ENCODE measurements at regions not wholly inside any gene's neighbourhood (a gene's known extent, or its start where the extent isn't known, plus 50 kb on each side); places are given as distances from the start of the nearest gene placed in this dataset.
A peak's percentile ranks its signal among the peaks of the same experiment; 100 is the strongest.

DNA sequence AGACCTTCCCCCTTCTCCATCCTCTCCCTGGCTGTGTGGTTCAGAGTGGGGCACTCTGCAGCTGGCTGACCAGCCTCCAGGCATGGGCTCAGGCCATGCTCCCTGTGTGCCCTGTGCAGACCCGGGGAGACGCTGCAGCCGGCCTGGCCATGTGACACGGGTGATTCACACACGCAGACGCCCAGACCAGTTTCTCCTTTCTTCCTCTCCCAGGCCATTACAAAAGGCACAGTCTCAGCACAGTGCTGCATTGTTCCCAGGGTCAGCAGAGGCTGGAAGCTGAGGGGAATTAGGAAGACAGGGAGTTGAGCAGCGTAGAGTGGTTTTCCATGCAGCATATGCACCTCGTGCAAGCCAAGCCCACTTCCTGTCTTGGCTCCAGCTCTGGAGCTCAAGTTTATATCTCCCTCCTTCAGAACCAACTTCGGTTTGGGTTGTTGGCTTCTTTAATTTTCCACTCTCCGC, 288.5 kb downstream of the TNS1 start:
- TF ChIP-seq, protein P1, sequence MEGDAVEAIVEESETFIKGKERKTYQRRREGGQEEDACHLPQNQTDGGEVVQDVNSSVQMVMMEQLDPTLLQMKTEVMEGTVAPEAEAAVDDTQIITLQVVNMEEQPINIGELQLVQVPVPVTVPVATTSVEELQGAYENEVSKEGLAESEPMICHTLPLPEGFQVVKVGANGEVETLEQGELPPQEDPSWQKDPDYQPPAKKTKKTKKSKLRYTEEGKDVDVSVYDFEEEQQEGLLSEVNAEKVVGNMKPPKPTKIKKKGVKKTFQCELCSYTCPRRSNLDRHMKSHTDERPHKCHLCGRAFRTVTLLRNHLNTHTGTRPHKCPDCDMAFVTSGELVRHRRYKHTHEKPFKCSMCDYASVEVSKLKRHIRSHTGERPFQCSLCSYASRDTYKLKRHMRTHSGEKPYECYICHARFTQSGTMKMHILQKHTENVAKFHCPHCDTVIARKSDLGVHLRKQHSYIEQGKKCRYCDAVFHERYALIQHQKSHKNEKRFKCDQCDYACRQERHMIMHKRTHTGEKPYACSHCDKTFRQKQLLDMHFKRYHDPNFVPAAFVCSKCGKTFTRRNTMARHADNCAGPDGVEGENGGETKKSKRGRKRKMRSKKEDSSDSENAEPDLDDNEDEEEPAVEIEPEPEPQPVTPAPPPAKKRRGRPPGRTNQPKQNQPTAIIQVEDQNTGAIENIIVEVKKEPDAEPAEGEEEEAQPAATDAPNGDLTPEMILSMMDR (IDR thresholded peaks at IDR 0.05; ENCODE audit: borderline replicate concordance, extremely low read depth, low read length, poor library complexity, severe bottlenecking), result no peak
- no peak for TF ChIP-seq EZH2 (IDR thresholded peaks at IDR 0.05; ENCODE audit: borderline replicate concordance, low read depth, low read length, severe bottlenecking)
- H3K4me2 ChIP-seq (ENCODE audit: insufficient read depth, low read length), result no peak overlapping the region

DNA sequence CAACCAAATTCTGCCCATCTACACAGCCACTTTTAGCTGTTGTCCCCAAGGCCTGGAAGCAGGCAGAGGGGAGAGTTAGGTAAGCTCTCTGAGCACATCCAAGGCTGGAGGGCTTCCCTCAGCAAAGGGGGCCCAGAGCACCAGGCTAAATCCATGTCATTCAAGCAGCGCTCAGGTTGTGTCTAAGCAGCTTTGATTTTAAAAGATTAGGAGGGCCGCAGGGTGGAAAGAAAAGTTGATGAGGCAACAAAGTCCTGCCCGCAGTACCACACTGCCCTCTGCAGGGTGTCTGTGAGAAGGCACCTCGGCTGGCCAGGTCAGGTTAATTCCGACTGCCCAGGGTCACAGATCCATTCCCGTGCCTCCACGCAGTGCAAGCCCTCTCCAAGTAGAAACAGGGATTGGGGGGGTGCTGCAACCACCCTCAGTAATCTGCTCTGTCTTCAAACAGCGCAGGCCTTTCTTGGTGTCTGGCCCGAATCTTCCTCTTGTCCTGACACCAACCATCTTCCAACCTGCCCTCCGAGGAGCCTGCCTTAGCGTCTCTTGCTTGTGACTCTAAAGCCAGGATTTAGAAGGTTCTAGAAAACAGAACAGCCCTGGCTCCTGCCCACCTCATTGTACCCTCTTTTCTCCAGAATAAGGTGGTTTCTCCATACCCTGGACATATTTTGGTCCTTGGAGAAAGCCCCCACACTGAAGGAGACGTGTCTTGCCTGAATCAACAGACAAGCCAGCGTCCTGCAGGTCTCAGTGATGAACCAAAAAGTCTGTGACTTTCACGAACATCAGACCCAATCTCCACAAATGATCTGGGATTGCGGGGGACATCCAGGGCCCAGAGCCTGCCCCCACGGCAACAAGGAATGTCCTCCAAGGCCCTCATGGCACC, 289.2 kb downstream of the TNS1 start:
- H3K4me1 ChIP-seq (ENCODE audit: insufficient read depth, low read length), result no peaks in the 10 kb centered on the region
- H3K4me2 ChIP-seq (ENCODE audit: insufficient read depth, low read length), result no peak overlapping the region
- H2AFZ ChIP-seq (ENCODE audit: low read depth, low read length), result no peak overlapping the region
- H3K9ac ChIP-seq (ENCODE audit: low read depth, low read length), result no peak overlapping the region
- no peak overlapping the region for H3K27ac ChIP-seq (ENCODE audit: low read length)
- DNase-seq (peak; percentile 68), ATAC-seq (ENCODE audit: insufficient read depth, low read depth) (peak; percentile 85)
- peaks cover 5% of the 10 kb centered on the region for H3K27me3 ChIP-seq (ENCODE audit: insufficient read depth, low read length, poor library complexity)
- H3K9me3 ChIP-seq (ENCODE audit: insufficient read depth, low read length, severe bottlenecking), result no peaks in the 10 kb centered on the region
- no peaks in the 10 kb centered on the region for H3K79me2 ChIP-seq (ENCODE audit: insufficient read depth, low read length)
- TF ChIP-seq, protein P1 (IDR thresholded peaks at IDR 0.05; ENCODE audit: borderline replicate concordance, extremely low read depth, low read length, poor library complexity, severe bottlenecking), result peak; percentile 93
- TF ChIP-seq EZH2 (IDR thresholded peaks at IDR 0.05; ENCODE audit: borderline replicate concordance, low read depth, low read length, severe bottlenecking), result no peak
- H3K4me3 ChIP-seq (ENCODE audit: low read depth in 1 of 2, low read length in 2 of 2), result no peak overlapping the region
- no peaks in the 10 kb centered on the region for H4K20me1 ChIP-seq (ENCODE audit: insufficient read depth, low read length)
- no peaks in the 10 kb centered on the region for H3K36me3 ChIP-seq (ENCODE audit: insufficient read depth, low read length)

More for the DNA sequence above, 288.5 kb downstream of the TNS1 start:
- no peak for DNase-seq
- no peaks in the 10 kb centered on the region for H3K36me3 ChIP-seq (ENCODE audit: insufficient read depth, low read length)
- H3K9ac ChIP-seq (ENCODE audit: low read depth, low read length), result no peak overlapping the region
- no peak overlapping the region for H3K27ac ChIP-seq (ENCODE audit: low read length)
- H3K27me3 ChIP-seq (ENCODE audit: insufficient read depth, low read length, poor library complexity), result peaks cover 6% of the 10 kb centered on the region
- no peaks in the 10 kb centered on the region for H4K20me1 ChIP-seq (ENCODE audit: insufficient read depth, low read length)
- H3K4me3 ChIP-seq (ENCODE audit: low read depth in 1 of 2, low read length in 2 of 2), result no peak overlapping the region
- H3K79me2 ChIP-seq (ENCODE audit: insufficient read depth, low read length), result no peaks in the 10 kb centered on the region
- H3K4me1 ChIP-seq (ENCODE audit: insufficient read depth, low read length), result no peaks in the 10 kb centered on the region
- no peak for ATAC-seq (ENCODE audit: insufficient read depth, low read depth)
- H3K9me3 ChIP-seq (ENCODE audit: insufficient read depth, low read length, severe bottlenecking), result no peaks in the 10 kb centered on the region
- no peak overlapping the region for H2AFZ ChIP-seq (ENCODE audit: low read depth, low read length)

GRCh38 chr2:217712431-217712830, 290.4 kb downstream of the TNS1 start:
- DNase-seq (no peak), ATAC-seq (ENCODE audit: insufficient read depth, low read depth) (no peak)
- Histone ChIP-seq H3K4me3 (ENCODE audit: low read depth in 1 of 2, low read length in 2 of 2) (no peak overlapping the region), H4K20me1 (ENCODE audit: insufficient read depth, low read length) (no peaks in the 10 kb centered on the region), H3K9ac (ENCODE audit: low read depth, low read length) (no peak overlapping the region), H3K79me2 (ENCODE audit: insufficient read depth, low read length) (no peaks in the 10 kb centered on the region), H3K27me3 (ENCODE audit: insufficient read depth, low read length, poor library complexity) (peaks cover 5% of the 10 kb centered on the region), H3K36me3 (ENCODE audit: insufficient read depth, low read length) (no peaks in the 10 kb centered on the region), H3K27ac (ENCODE audit: low read length) (no peak overlapping the region), H3K4me1 (ENCODE audit: insufficient read depth, low read length) (no peaks in the 10 kb centered on the region), H3K9me3 (ENCODE audit: insufficient read depth, low read length, severe bottlenecking) (no peaks in the 10 kb centered on the region), H2AFZ (ENCODE audit: low read depth, low read length) (no peak overlapping the region), H3K4me2 (ENCODE audit: insufficient read depth, low read length) (no peak overlapping the region)
- TF ChIP-seq, protein P1 (IDR thresholded peaks at IDR 0.05; ENCODE audit: borderline replicate concordance, extremely low read depth, low read length, poor library complexity, severe bottlenecking), result no peak
- TF ChIP-seq EZH2 (IDR thresholded peaks at IDR 0.05; ENCODE audit: borderline replicate concordance, low read depth, low read length, severe bottlenecking), result no peak
